SK-N-MC (cell line): ENCODE measurements at regions not wholly inside any gene's neighbourhood (a gene's known extent, or its start where the extent isn't known, plus 50 kb on each side); places are given as distances from the start of the nearest gene placed in this dataset.

ENCODE experiments used
- EZH2 ChIP-seq: fragments of 200-600 bp; sonication (generic); IDR thresholded peaks from one replicate; pipeline ENCODE4 v1.6.1; 2017; ENCODE audit warnings: antibody characterized with exemption
- POLR2AphosphoS5 ChIP-seq: IDR thresholded peaks from 2 replicates; pipeline ENCODE4 v1.6.1; 2012; ENCODE audit warnings: mild to moderate bottlenecking, low read depth, low read length, borderline replicate concordance

GRCh38 chr2:60368456-60368855 is 185.0 kb downstream of the BCL11A start:
- TF ChIP-seq EZH2 (no peak), POLR2AphosphoS5 (no peak)
